H1 (cell line): ENCODE measurements at regions not wholly inside any gene's neighbourhood (a gene's known extent, or its start where the extent isn't known, plus 50 kb on each side); places are given as distances from the start of the nearest gene placed in this dataset.

ENCODE experiments used
- EP300 ChIP-seq, 2 experiments: IDR thresholded peaks; 1 replicate in 1 of 2; 2 replicates in 1 of 2; pipeline ENCODE4 v1.6.1; 2011 to 2012; ENCODE audit warnings: low read depth in 2 of 2, low read length in 2 of 2, mild to moderate bottlenecking in 2 of 2, borderline replicate concordance in 1 of 2, inconsistent platforms in 1 of 2, moderate library complexity in 1 of 2
- POLR2A ChIP-seq, 2 experiments: IDR thresholded peaks; 1 replicate in 1 of 2; 2 replicates in 1 of 2; pipeline ENCODE4 v1.6.1; 2011; ENCODE audit warnings: low read depth in 2 of 2, low read length in 2 of 2, mild to moderate bottlenecking in 2 of 2; ENCODE audit errors: control extremely low read depth in 1 of 2
- RAD21 ChIP-seq, 2 experiments: IDR thresholded peaks in 1 of 2; conservative IDR thresholded peaks in 1 of 2; 2 replicates each; pipeline ENCODE4 v1.6.1; 2011; ENCODE audit warnings: low read depth in 2 of 2, low read length in 2 of 2, improper control_type of control experiment in 1 of 2, inconsistent platforms in 1 of 2, mild to moderate bottlenecking in 1 of 2, moderate library complexity in 1 of 2
- SRF ChIP-seq: IDR thresholded peaks from 2 replicates; pipeline ENCODE4 v1.6.1; 2011; ENCODE audit warnings: mild to moderate bottlenecking, low read depth, low read length, moderate library complexity

DNA sequence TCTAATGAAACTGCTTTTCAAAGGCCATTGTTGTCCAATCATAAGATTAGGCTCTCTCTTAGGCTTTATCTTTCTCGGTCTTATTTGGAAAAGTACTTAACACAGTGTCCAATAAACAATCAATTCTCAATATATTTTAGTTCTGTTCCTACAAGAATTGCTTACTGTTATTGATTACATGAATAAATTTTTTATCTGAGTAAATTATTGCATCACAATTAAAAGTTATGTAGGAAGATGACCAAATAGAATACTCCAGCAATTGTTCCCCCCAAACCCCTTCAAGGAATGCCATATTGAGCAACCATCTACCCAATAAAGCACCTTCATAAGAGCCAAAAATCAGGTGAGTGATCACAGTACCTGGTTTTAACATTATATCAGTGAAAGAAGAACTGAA, 55.0 kb upstream of the RFX7 start:
- TF ChIP-seq POLR2A (IDR thresholded peaks at IDR 0.05; ENCODE audit: control extremely low read depth in 1 of 2, low read depth in 2 of 2, low read length in 2 of 2): no peak
- TF ChIP-seq RAD21 (IDR thresholded peaks at IDR 0.05 in 1 of 2, conservative IDR thresholded peaks at IDR 0.05 in 1 of 2; ENCODE audit: low read depth in 2 of 2, low read length in 2 of 2): no peak
- TF ChIP-seq EP300 (IDR thresholded peaks at IDR 0.05; ENCODE audit: borderline replicate concordance in 1 of 2, low read depth in 2 of 2, low read length in 2 of 2): no peak
- no peak for TF ChIP-seq SRF
